SKM-1 (cell line): ENCODE measurements at regions not wholly inside any gene's neighbourhood (a gene's known extent, or its start where the extent isn't known, plus 50 kb on each side); places are given as distances from the start of the nearest gene placed in this dataset.

Experiments
- DNase-seq: peaks from one replicate; lab custom pipeline; 2025; ENCODE audit not compliant: unreplicated experiment; lab: John Stamatoyannopoulos, UW

- DNase-seq: no peak
Measured at GRCh38 chr2:23200068-23200786, 184.8 kb upstream of the KLHL29 start.

GRCh38 chr2:23200787-23201114 is 184.2 kb upstream of the KLHL29 start:
- no peak for DNase-seq

DNA sequence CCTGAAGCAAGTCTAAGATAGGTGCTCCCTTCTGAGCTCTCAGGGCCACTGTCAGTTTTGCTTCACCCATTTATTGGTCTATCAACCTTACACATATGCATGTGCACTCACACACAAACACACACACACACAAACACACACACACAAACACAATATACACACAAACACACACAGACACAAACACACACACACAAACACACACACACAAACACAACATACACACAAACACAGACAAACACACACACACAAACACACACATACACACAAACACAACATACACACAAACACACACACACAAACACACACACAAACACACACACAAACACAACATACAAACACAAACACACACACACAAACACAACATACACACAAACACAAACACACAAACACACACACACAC is 181.6 kb upstream of the KLHL29 start:
- no peak for DNase-seq

- no peak for DNase-seq
Measured at GRCh38 chr2:23204685-23205242, 180.2 kb upstream of the KLHL29 start.

DNA sequence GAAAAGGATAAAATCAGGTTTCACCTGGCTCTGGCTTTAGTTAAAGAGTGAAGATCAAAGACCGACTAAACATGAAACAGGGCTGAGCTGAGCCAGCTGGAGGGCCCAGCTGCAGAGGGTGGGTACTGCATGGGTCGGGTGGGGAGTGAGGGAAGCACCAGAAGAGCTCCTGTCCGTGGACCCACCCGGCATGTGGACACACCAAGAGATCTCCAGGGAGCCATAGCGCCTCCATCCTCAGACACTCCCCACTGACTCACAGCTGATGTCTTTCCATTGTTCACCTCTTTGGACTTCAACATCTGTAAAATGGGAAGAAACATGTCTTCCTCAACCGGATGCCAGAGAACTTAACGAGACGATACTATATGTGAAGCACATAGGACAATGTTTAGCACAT is 178.3 kb upstream of the KLHL29 start:
- DNase-seq: no peak

- no peak for DNase-seq
Measured at GRCh38 chr2:23207871-23208270, 177.1 kb upstream of the KLHL29 start.

DNA sequence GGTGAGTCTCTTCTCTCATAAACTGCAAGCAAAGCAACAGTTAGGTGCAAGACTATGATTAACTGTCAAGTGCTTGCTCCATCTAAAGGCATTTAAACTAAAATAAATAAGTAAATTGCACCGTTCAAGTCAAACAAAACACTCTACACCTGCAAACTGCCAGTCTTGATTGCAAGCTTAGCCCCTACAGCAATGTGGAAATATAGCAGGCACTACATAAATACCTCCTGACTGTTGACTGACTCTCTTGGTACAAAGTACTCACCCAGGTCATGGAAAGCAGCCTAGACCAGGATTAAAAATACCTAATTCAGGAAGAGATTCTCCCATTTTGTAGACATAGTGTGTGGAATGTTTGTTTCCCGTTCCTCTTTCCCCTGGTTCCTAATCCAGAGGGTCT is 176.6 kb upstream of the KLHL29 start:
- DNase-seq: no peak

DNA sequence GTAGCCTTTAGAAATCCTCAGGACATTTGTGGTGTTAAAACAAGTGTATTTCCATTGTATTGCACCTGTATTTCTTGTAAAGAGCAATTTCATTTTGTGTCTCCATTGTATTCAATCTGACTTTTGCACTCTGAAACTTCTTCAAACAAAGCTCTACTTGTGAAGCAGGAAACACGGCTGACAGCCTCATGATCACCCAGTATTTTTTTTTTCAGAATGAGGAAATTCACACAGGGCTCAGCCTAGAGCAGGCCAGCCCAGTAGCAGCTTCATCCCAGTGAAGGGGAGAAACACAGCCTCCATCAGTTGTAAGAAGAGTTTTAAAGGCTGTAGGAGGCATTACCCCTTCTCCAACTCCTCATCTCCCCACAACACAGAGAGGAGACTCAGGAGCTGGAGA is 175.9 kb upstream of the KLHL29 start:
- no peak for DNase-seq

DNA sequence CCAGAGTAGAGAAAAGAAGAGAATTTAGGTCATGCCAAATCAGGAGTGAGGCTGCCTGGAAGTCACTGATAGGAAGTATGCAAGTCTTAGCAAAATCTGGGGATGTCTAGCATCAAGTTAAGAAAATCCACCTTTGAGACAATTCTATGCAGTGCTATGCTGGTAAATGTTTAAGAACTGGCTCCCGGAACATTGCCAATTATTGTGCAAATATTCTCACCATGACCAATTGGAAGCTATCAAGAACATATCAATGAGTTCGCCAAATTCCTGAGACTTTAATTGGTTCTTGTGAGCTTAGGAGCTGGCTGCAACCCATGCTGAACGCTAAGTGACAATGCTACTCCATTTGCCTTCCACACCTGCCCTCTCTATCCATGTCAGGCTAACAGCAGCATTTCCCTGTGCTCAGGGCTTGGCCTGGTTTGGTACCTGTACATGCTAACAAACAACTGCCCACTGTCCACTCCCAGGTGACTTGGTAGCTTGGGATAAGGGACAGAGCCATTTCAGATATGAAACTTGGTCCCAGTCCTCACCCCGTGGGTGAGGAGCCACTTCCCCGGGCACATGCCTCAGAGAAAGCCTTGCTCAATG is 172.9 kb upstream of the KLHL29 start:
- no peak for DNase-seq

- no peak for DNase-seq
Measured at GRCh38 chr2:23213196-23213595, 171.8 kb upstream of the KLHL29 start.

- DNase-seq: no peak
Measured at GRCh38 chr2:23215016-23215415, 170.0 kb upstream of the KLHL29 start.

DNA sequence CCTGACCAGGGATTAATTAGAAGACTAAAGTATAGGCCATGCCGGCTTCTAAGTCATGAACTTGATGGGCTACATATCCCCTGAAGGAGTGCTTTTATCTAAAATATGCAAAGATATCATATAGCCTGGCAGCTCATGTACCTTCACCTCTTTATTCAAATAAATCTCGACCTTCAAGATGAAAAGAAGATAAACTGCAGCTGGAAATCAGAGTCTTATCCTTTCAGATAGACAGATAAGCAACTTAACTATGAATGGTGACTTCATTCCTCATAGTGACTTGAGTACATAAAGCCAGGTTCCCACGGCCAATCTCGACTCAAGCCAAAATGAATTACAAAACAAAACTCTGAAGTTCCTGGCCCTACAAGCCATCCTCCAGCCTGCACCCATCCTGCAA is 165.3 kb upstream of the KLHL29 start:
- no peak for DNase-seq

GRCh38 chr2:23220513-23221094 is 164.4 kb upstream of the KLHL29 start:
- no peak for DNase-seq

GRCh38 chr2:23221236-23221635 is 163.7 kb upstream of the KLHL29 start:
- DNase-seq: no peak

GRCh38 chr2:23221901-23222300 is 163.1 kb upstream of the KLHL29 start:
- DNase-seq: no peak

DNA sequence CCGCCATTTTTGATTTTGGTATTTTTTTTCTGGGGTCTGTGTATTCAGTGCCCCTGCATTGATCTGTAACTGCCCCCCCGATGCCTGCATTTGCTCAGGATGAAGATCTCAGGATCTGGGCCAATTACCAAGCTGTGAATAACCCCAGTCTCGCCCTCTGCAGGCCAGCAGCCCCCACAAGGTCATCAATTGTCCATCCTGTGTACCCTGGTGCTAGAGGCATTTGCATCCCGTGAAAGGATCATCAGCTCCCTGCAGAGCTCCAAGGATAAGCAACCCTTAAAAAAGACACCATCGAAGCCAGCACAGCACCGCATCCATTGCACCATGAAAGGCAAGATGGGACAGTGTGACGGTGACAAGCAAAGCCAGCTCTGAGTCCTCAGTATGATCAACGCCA is 154.1 kb upstream of the KLHL29 start:
- no peak for DNase-seq

DNA sequence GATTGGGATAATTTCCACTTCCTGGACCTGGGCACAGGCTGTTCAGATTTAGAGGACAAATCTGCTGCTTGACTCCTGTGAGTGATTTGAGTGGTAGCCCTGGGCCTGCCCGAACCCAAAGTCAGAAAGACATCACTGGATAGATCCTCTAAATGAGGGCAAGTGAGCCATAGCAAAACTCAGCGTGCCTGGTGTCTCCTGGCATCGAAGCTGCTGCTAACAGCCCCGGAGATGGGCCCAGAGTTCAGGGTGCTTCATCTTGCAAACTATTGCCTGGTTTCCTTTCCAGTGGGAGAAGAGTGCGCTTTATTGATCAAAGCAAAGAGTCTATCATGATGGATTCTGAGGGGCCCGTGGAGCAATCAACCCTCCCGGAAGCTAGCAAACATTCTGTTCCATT is 153.1 kb upstream of the KLHL29 start:
- no peak for DNase-seq

GRCh38 chr2:23235292-23235691 is 149.7 kb upstream of the KLHL29 start:
- DNase-seq: no peak

DNA sequence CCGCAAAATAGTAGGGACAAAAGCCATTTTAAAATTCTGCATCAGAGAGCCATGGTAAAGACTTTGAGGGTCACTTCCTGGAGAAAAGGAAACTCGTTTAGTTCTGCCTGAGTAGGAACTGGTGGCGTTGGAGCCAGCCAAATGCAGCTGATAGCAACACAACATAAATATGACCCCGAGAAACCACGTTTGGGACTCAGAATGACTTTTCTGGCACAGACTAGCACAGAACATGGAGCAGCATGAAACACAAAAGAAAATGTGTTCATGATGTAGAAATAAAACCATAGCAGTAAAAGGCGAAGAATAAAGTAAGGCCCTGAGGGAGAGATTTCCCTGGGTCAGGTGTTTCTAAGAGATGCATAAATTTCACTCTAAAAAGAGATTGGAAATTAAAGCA is 149.2 kb upstream of the KLHL29 start:
- DNase-seq: no peak

DNA sequence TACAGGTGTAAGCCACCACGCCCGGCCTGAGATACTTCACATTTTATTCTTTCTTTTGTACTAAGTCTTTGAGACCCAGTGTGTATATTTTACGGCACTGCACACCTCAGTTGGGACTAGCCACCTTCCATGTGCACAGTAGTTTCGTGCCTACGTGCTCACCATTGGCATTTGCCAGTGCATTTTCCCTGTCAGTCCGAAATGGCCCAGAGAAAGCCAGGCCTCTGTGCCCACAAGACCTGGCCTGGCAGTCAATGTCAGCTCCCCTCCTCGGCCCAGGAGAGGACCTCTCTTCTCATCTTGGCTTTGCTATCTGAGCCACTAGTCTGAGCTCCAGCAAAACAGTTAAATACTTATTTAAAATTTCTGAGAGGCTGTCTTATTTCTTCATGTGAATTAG is 147.8 kb upstream of the KLHL29 start:
- DNase-seq: no peak

GRCh38 chr2:23238011-23238657 is 146.8 kb upstream of the KLHL29 start:
- DNase-seq: no peak

DNA sequence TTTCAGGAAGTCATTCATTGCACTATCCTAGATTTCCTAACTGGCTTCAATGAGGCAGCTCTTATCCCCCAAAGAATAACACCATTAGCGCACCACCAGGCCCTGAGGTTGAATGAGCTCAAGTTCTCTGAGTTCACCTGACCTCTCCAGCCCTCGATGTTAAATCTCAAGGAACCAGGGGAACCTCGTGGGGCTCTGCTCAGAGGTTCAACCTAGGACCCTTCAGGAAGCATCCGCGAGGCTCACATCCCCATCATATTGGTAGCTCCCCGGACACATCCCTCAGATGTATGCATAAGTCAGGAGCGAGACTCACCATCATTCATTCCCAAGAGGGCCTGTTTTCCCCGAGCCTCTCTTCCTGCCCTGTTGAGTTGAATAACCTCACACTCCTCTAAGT is 145.6 kb upstream of the KLHL29 start:
- no peak for DNase-seq
